GM12872 (cell line): ENCODE measurements at regions not wholly inside any gene's neighbourhood (a gene's known extent, or its start where the extent isn't known, plus 50 kb on each side); places are given as distances from the start of the nearest gene placed in this dataset.

ENCODE experiments used
- CTCF ChIP-seq: IDR thresholded peaks from 3 replicates; pipeline ENCODE4 v1.5.1; 2011; ENCODE audit warnings: low read depth, mild to moderate bottlenecking, low read length, moderate library complexity; ENCODE audit not compliant: insufficient read depth

GRCh38 chr5:167156446-167156845 lies 1135.0 kb upstream of the WWC1 start:
- TF ChIP-seq CTCF: no peak

- no peak for TF ChIP-seq CTCF
Observed at GRCh38 chr5:167158588-167158987, 1132.9 kb upstream of the WWC1 start.

GRCh38 chr5:167160388-167160787 lies 1131.1 kb upstream of the WWC1 start:
- no peak for TF ChIP-seq CTCF

- TF ChIP-seq CTCF: no peak
Observed at GRCh38 chr5:167166696-167167095, 1124.7 kb upstream of the WWC1 start.

GRCh38 chr5:167167191-167167795 lies 1124.2 kb upstream of the WWC1 start:
- no peak for TF ChIP-seq CTCF

GRCh38 chr5:167168971-167169370 lies 1122.5 kb upstream of the WWC1 start:
- no peak for TF ChIP-seq CTCF

- no peak for TF ChIP-seq CTCF
Observed at GRCh38 chr5:167171056-167171455, 1120.4 kb upstream of the WWC1 start.
